ENCODE measurements at regions not wholly inside any gene's neighbourhood (a gene's known extent, or its start where the extent isn't known, plus 50 kb on each side); places are given as distances from the start of the nearest gene placed in this dataset.

DNA sequence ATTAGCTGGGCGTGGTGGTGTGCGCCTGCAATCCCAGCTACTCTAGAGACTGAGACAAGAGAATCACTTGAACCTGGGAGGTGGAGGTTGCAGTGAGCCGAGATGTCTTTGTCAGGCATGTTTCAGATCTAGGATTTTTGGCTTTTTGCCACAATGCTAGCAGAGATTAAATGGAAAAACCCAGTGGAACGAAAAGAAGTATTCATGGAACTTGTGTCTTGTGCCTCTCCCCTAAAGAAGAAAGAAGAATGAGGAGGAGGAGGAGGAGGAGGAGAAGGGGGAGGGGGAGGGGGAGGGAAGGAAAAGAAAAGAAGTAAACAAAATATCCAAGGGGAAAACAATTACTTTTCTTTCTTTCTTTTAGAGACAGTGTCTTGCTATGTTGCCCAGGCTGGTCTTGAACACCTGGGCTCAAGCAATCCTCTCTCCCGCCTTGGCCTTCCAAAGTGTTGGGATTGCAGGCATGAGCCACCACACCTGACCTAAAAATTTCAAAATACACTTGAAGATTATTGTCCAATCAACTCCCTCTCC is 106.0 kb downstream of the ARRDC3 start:
- no peak for TF ChIP-seq CTCF (conservative IDR thresholded peaks at IDR 0.05; ENCODE audit: low read length)
- TF ChIP-seq EZH2phosphoT487 (IDR thresholded peaks at IDR 0.05; ENCODE audit: borderline replicate concordance, low read depth, low read length): no peak

Measured in OCI-LY7 (cell line).